ENCODE measurements at regions not wholly inside any gene's neighbourhood (a gene's known extent, or its start where the extent isn't known, plus 50 kb on each side); places are given as distances from the start of the nearest gene placed in this dataset.

- BruUV-seq (replicated peaks), result no TSS peak
- Histone ChIP-seq H3F3A (ENCODE audit: low read length, unreplicated experiment) (no peaks in the 10 kb centered on the region), H3K4me1 (ENCODE audit: insufficient read depth, low read length) (0 out of 2 replicates have a peak, but pooled peaks cover 7% of the 10 kb centered on the region), H3K27me3 (ENCODE audit: low read length) (no peaks in the 10 kb centered on the region), H3K27ac (ENCODE audit: low read length) (no peak overlapping the region), H3K4me2 (ENCODE audit: low read length) (no peak overlapping the region), H3K9me2 (replicated peaks; ENCODE audit: low read length) (0 out of 2 replicates have a peak, but pooled peaks cover 2% of the 10 kb centered on the region), H3K4me3 (ENCODE audit: low read length) (no peak overlapping the region), H3K9ac (ENCODE audit: low read length) (no peak overlapping the region), H3K79me2 (ENCODE audit: low read length) (no peaks in the 10 kb centered on the region), H4K20me1 (ENCODE audit: low read length) (no peaks in the 10 kb centered on the region), H3K36me3 (ENCODE audit: low read depth, low read length) (no peaks in the 10 kb centered on the region), H2AFZ (ENCODE audit: low read length) (no peak overlapping the region), H3K9me3 (ENCODE audit: low read length) (no peaks in the 10 kb centered on the region)
- ATAC-seq (no peak), DNase-seq (no peak)
- CTCF ChIA-PET, result no interaction called here
- POLR2A ChIA-PET (ENCODE audit: unreplicated experiment), result no interaction called here
- intact Hi-C loops (cut with micrococcal nuclease), result no loop called here
- no peak for TF ChIP-seq EZH2 (IDR thresholded peaks at IDR 0.05; ENCODE audit: low read length, unreplicated experiment)
- no peak for TF ChIP-seq CTCF (conservative IDR thresholded peaks at IDR 0.05; ENCODE audit: low read depth, low read length)
- no peak for TF ChIP-seq EZH2phosphoT487 (IDR thresholded peaks at IDR 0.05; ENCODE audit: borderline replicate concordance, low read length)
Observed at GRCh38 chr5:147957901-147958300, 51.6 kb upstream of the C5orf46 start.

- Histone ChIP-seq H4K20me1 (ENCODE audit: low read length) (no peaks in the 10 kb centered on the region), H3K27me3 (ENCODE audit: low read length) (no peaks in the 10 kb centered on the region), H3F3A (ENCODE audit: low read length, unreplicated experiment) (no peaks in the 10 kb centered on the region), H3K4me2 (ENCODE audit: low read length) (no peak overlapping the region), H3K27ac (ENCODE audit: low read length) (no peak overlapping the region), H2AFZ (ENCODE audit: low read length) (no peak overlapping the region), H3K36me3 (ENCODE audit: low read depth, low read length) (no peaks in the 10 kb centered on the region), H3K4me3 (ENCODE audit: low read length) (no peak overlapping the region), H3K9me2 (replicated peaks; ENCODE audit: low read length) (0 out of 2 replicates have a peak, but pooled peaks cover 2% of the 10 kb centered on the region), H3K9ac (ENCODE audit: low read length) (no peak overlapping the region), H3K9me3 (ENCODE audit: low read length) (no peaks in the 10 kb centered on the region), H3K4me1 (ENCODE audit: insufficient read depth, low read length) (0 out of 2 replicates have a peak, but pooled peaks cover 7% of the 10 kb centered on the region), H3K79me2 (ENCODE audit: low read length) (no peaks in the 10 kb centered on the region)
- no peak for TF ChIP-seq EZH2phosphoT487 (IDR thresholded peaks at IDR 0.05; ENCODE audit: borderline replicate concordance, low read length)
- no peak for TF ChIP-seq CTCF (conservative IDR thresholded peaks at IDR 0.05; ENCODE audit: low read depth, low read length)
- no peak for TF ChIP-seq EZH2 (IDR thresholded peaks at IDR 0.05; ENCODE audit: low read length, unreplicated experiment)
- no TSS peak for BruUV-seq (replicated peaks)
- intact Hi-C loops (cut with micrococcal nuclease), result no loop called here
- POLR2A ChIA-PET (ENCODE audit: unreplicated experiment), result interaction anchor here (0.6 kb wide), 1 partner anchor 112 kb away, joined by 3 read pairs; no protein-coding TSS in a partner anchor
- ATAC-seq (no peak), DNase-seq (no peak)
- CTCF ChIA-PET, result interaction anchor here (0.6 kb wide), 1 partner anchor 128 kb away, joined by 4 read pairs; no protein-coding TSS in a partner anchor
Observed at GRCh38 chr5:147956842-147957223, 50.5 kb upstream of the C5orf46 start.

GRCh38 chr5:147956064-147956841 is 49.9 kb upstream of the C5orf46 start:
- Histone ChIP-seq H3K9ac (ENCODE audit: low read length) (no peak overlapping the region), H3K27me3 (ENCODE audit: low read length) (no peaks in the 10 kb centered on the region), H3K4me2 (ENCODE audit: low read length) (no peak overlapping the region), H3K9me2 (replicated peaks; ENCODE audit: low read length) (0 out of 2 replicates have a peak, but pooled peaks cover 2% of the 10 kb centered on the region), H4K20me1 (ENCODE audit: low read length) (no peaks in the 10 kb centered on the region), H2AFZ (ENCODE audit: low read length) (no peak overlapping the region), H3K79me2 (ENCODE audit: low read length) (no peaks in the 10 kb centered on the region), H3F3A (ENCODE audit: low read length, unreplicated experiment) (no peaks in the 10 kb centered on the region), H3K4me1 (ENCODE audit: insufficient read depth, low read length) (0 out of 2 replicates have a peak, but pooled peaks cover 7% of the 10 kb centered on the region), H3K9me3 (ENCODE audit: low read length) (no peaks in the 10 kb centered on the region), H3K27ac (ENCODE audit: low read length) (no peak overlapping the region), H3K36me3 (ENCODE audit: low read depth, low read length) (no peaks in the 10 kb centered on the region), H3K4me3 (ENCODE audit: low read length) (no peak overlapping the region)
- BruUV-seq (replicated peaks), result no TSS peak
- CTCF ChIA-PET, result interaction anchor here (0.6 kb wide), 1 partner anchor 129 kb away, joined by 4 read pairs; no protein-coding TSS in a partner anchor
- DNase-seq, result peak; percentile 24
- peak; percentile 37 for ATAC-seq
- TF ChIP-seq EZH2phosphoT487 (IDR thresholded peaks at IDR 0.05; ENCODE audit: borderline replicate concordance, low read length), result no peak
- TF ChIP-seq CTCF (conservative IDR thresholded peaks at IDR 0.05; ENCODE audit: low read depth, low read length), result no peak
- TF ChIP-seq EZH2 (IDR thresholded peaks at IDR 0.05; ENCODE audit: low read length, unreplicated experiment), result no peak
- POLR2A ChIA-PET (ENCODE audit: unreplicated experiment), result interaction anchor here (0.6 kb wide), 1 partner anchor 111 kb away, joined by 3 read pairs; no protein-coding TSS in a partner anchor
- intact Hi-C loops (cut with micrococcal nuclease), result no loop called here
